ENCODE measurements at regions not wholly inside any gene's neighbourhood (a gene's known extent, or its start where the extent isn't known, plus 50 kb on each side); places are given as distances from the start of the nearest gene placed in this dataset.

- peak; percentile 80 for DNase-seq (ENCODE audit: low spot score)
- Histone ChIP-seq H3K4me3 (peak overlapping the region; percentile 49), H3K27ac (peak overlapping the region; percentile 43 to 77)
- no peak for TF ChIP-seq CTCF (IDR thresholded peaks at IDR 0.05)
These were observed 186.8 kb upstream of the CTAGE1 start for GRCh38 chr18:22604390-22604985.

- H3K27ac ChIP-seq: peak overlapping the region; percentile 43 to 77
- no peak for TF ChIP-seq CTCF (IDR thresholded peaks at IDR 0.05)
- H3K4me3 ChIP-seq: peak overlapping the region; percentile 49
- DNase-seq (ENCODE audit: low spot score): no peak
These were observed 187.3 kb upstream of the CTAGE1 start for GRCh38 chr18:22604986-22605421.

- no peak for DNase-seq (ENCODE audit: low spot score)
- peak overlapping the region in 1 of 2 donors; percentile 77 for H3K27ac ChIP-seq
- H3K4me3 ChIP-seq: no peak overlapping the region
- no peak for TF ChIP-seq CTCF (IDR thresholded peaks at IDR 0.05)
These were observed 188.0 kb upstream of the CTAGE1 start for GRCh38 chr18:22605736-22606135.

- Histone ChIP-seq H3K27ac (peak overlapping the region; percentile 49 to 78), H3K4me3 (no peak overlapping the region)
- DNase-seq (ENCODE audit: low spot score): peak; percentile 75
- no peak for TF ChIP-seq CTCF (IDR thresholded peaks at IDR 0.05)
These were observed 189.0 kb upstream of the CTAGE1 start for GRCh38 chr18:22606563-22607283.

- Histone ChIP-seq H3K4me3 (no peak overlapping the region), H3K27ac (peak overlapping the region; percentile 49 to 78)
- no peak for TF ChIP-seq CTCF (IDR thresholded peaks at IDR 0.05)
- DNase-seq (ENCODE audit: low spot score): no peak
These were observed 189.5 kb upstream of the CTAGE1 start for GRCh38 chr18:22607284-22607635.

GRCh38 chr18:22608847-22609246 lies 191.1 kb upstream of the CTAGE1 start:
- no peak for TF ChIP-seq CTCF (IDR thresholded peaks at IDR 0.05)
- Histone ChIP-seq H3K27ac (peak overlapping the region in 1 of 2 donors; percentile 33), H3K4me3 (no peak overlapping the region)
- no peak for DNase-seq (ENCODE audit: low spot score)

GRCh38 chr18:22609642-22610041 lies 191.9 kb upstream of the CTAGE1 start:
- Histone ChIP-seq H3K27ac (peak overlapping the region; percentile 33 to 63), H3K4me3 (peak overlapping the region; percentile 6)
- TF ChIP-seq CTCF (IDR thresholded peaks at IDR 0.05): no peak
- DNase-seq (ENCODE audit: low spot score): no peak

Data from coronary artery (tissue), 2 donors.